HCT116 (cell line): ENCODE measurements at regions not wholly inside any gene's neighbourhood (a gene's known extent, or its start where the extent isn't known, plus 50 kb on each side); places are given as distances from the start of the nearest gene placed in this dataset.

Experiments used
- ATAC-seq: fragments of 200-7000 bp; cut with Tn5 transposase; 2 replicates; pipeline ENCODE4 v1.9.1; 2020; ENCODE audit warnings: mild to moderate bottlenecking, moderate library complexity
- BruUV-seq: library from RNA; stranded (reverse); fragments of 400-500 nt; replicated peaks from 2 replicates; lab custom pipeline; 2021; lab: Mats Ljungman, UMichigan
- CTCF ChIA-PET: fragments of 300-600 bp; sonication (Branson Sonifier 250); formaldehyde crosslinking; loops from one replicate; lab custom pipeline; 2021; ENCODE audit warnings: antibody characterized with exemption; lab: Charles Lee
- POLR2A ChIA-PET: fragments of 300-600, 350-600 bp; sonication (Branson Sonifier 250); formaldehyde crosslinking; loops from one replicate; lab custom pipeline; 2021; ENCODE audit warnings: antibody characterized with exemption; lab: Charles Lee
- RAD21 ChIA-PET, 2 experiments: fragments of 300-600 bp; sonication (Branson Sonifier 250); formaldehyde crosslinking; loops; one replicate each; lab custom pipeline; 2023; ENCODE audit warnings: low total read pairs in 2 of 2; ENCODE audit not compliant: uncharacterized antibody in 2 of 2, unreplicated experiment in 2 of 2, low non-redundant PET in 1 of 2; lab: Charles Lee
- DNase-seq: peaks from one replicate; pipeline ENCODE4 v3.0.0-alpha.2; 2010; ENCODE audit warnings: low read depth, low spot score
- H2AFZ ChIP-seq: fragments of 200-600 bp; shearing (Covaris generic), sonication (generic); 2 replicates; pipeline ENCODE4 v1.6.1; 2017; ENCODE audit warnings: low read depth, mixed run types, mixed read lengths, antibody characterized with exemption, low read length; ENCODE audit not compliant: poor library complexity, severe bottlenecking
- H3K27ac ChIP-seq: 2 replicates; pipeline ENCODE4 v1.5.1; 2012; ENCODE audit warnings: low read depth, low read length
- H3K27me3 ChIP-seq: fragments of 200-600 bp; sonication (generic); 2 replicates; pipeline ENCODE4 v1.6.1; 2016; ENCODE audit warnings: mixed run types, low read length, mixed read lengths; ENCODE audit not compliant: insufficient read depth
- H3K36me3 ChIP-seq, 2 experiments: fragments of 200-500 bp in 1 of 2; fragments of 200-600 bp in 1 of 2; sonication (Bioruptor generic) in 1 of 2; sonication (generic) in 1 of 2; 2 replicates each; pipeline versions ENCODE4 v1.5.1 to v1.6.1; 2014 to 2016; ENCODE audit warnings: low read length in 2 of 2, inconsistent platforms in 1 of 2, mixed read lengths in 1 of 2, mixed run types in 1 of 2; ENCODE audit not compliant: insufficient read depth in 2 of 2, control insufficient read depth in 1 of 2
- H3K4me1 ChIP-seq, 2 experiments: fragments of 200-600 bp in 1 of 2; sonication (generic) in 1 of 2; 2 replicates each; pipeline versions ENCODE4 v1.5.1 to v1.6.1; 2012 to 2017; ENCODE audit warnings: low read length in 2 of 2, inconsistent platforms in 1 of 2, mild to moderate bottlenecking in 1 of 2, mixed read lengths in 1 of 2, mixed run types in 1 of 2, moderate library complexity in 1 of 2; ENCODE audit not compliant: insufficient read depth in 2 of 2, control insufficient read depth in 1 of 2
- H3K4me2 ChIP-seq: fragments of 200-600 bp; sonication (generic); 2 replicates; pipeline ENCODE4 v1.6.1; 2017; ENCODE audit warnings: mixed run types, low read length, mixed read lengths
- H3K4me3 ChIP-seq, 2 experiments: fragments of 200-600 bp in 1 of 2; sonication (generic) in 1 of 2; replicated peaks in 1 of 2; 2 replicates each; pipeline ENCODE4 v1.5.1; 2011 to 2016; ENCODE audit warnings: low read length in 2 of 2, control low read depth in 1 of 2, low read depth in 1 of 2, mild to moderate bottlenecking in 1 of 2, mixed read lengths in 1 of 2, mixed run types in 1 of 2
- H3K79me2 ChIP-seq: fragments of 200-600 bp; sonication (generic); 2 replicates; pipeline ENCODE4 v1.6.1; 2017; ENCODE audit warnings: mild to moderate bottlenecking, mixed run types, low read length, moderate library complexity, mixed read lengths; ENCODE audit not compliant: insufficient read depth
- H3K9ac ChIP-seq: fragments of 200-600 bp; sonication (generic); 2 replicates; pipeline ENCODE4 v1.6.1; 2016; ENCODE audit warnings: low read length, mixed read lengths
- H3K9me2 ChIP-seq: fragments of 200-600 bp; sonication (generic), shearing (Covaris generic); 2 replicates; pipeline ENCODE4 v1.6.1; 2017; ENCODE audit warnings: mixed run types, mild to moderate bottlenecking, moderate library complexity; ENCODE audit not compliant: insufficient read depth
- H3K9me3 ChIP-seq, 2 experiments: fragments of 200-500 bp in 1 of 2; fragments of 200-600 bp in 1 of 2; sonication (Bioruptor generic) in 1 of 2; sonication (generic) in 1 of 2; 2 replicates each; pipeline ENCODE4 v1.6.1; 2014 to 2017; ENCODE audit warnings: low read length in 2 of 2, mixed read lengths in 2 of 2, inconsistent platforms in 1 of 2, low read depth in 1 of 2, mild to moderate bottlenecking in 1 of 2, mixed run types in 1 of 2, moderate library complexity in 1 of 2; ENCODE audit not compliant: control insufficient read depth in 1 of 2, insufficient read depth in 1 of 2
- H4K20me1 ChIP-seq: fragments of 200-600 bp; sonication (generic), shearing (Covaris generic); 2 replicates; pipeline ENCODE4 v1.6.1; 2017; ENCODE audit warnings: mixed run types, mild to moderate bottlenecking, moderate library complexity; ENCODE audit not compliant: insufficient read depth
- CBX3 ChIP-seq: IDR thresholded peaks from 2 replicates; pipeline ENCODE4 v1.6.1; 2012; ENCODE audit warnings: low read depth
- EGR1 ChIP-seq: IDR thresholded peaks from 2 replicates; pipeline ENCODE4 v1.6.1; 2012; ENCODE audit warnings: low read depth
- ELF1 ChIP-seq: IDR thresholded peaks from 2 replicates; pipeline ENCODE4 v1.6.1; 2012; ENCODE audit warnings: low read depth, borderline replicate concordance
- EZH2 ChIP-seq: fragments of 200-600 bp; sonication (generic); IDR thresholded peaks from 2 replicates; pipeline ENCODE4 v1.6.1; 2017; ENCODE audit warnings: antibody characterized with exemption, mixed run types
- FOSL1 ChIP-seq: IDR thresholded peaks from 2 replicates; pipeline ENCODE4 v1.6.1; 2012; ENCODE audit warnings: low read depth
- JUND ChIP-seq: IDR thresholded peaks from 2 replicates; pipeline ENCODE4 v1.6.1; 2012
- MAX ChIP-seq: IDR thresholded peaks from 2 replicates; pipeline ENCODE4 v1.6.1; 2012
- POLR2A ChIP-seq: IDR thresholded peaks from 2 replicates; pipeline ENCODE4 v1.7.0; 2011; ENCODE audit warnings: borderline replicate concordance; ENCODE audit not compliant: insufficient read depth, insufficient read length; ENCODE audit errors: extremely low read depth
- SP1 ChIP-seq: IDR thresholded peaks from 2 replicates; pipeline ENCODE4 v1.6.1; 2012; ENCODE audit warnings: low read depth
- TCF7L2 ChIP-seq: IDR thresholded peaks from 2 replicates; pipeline ENCODE4 v1.7.0; 2011; ENCODE audit warnings: borderline replicate concordance, inconsistent platforms; ENCODE audit not compliant: insufficient read depth, insufficient read length; ENCODE audit errors: extremely low read depth
- ZNF274 ChIP-seq: fragments of 200-500 bp; sonication (Bioruptor generic); IDR thresholded peaks from 2 replicates; pipeline ENCODE4 v1.6.1; 2014; ENCODE audit warnings: mild to moderate bottlenecking, low read depth, low read length, inconsistent platforms
- intact Hi-C: fragments of 100-400 bp; cut with micrococcal nuclease; formaldehyde crosslinking; loops from 2 replicates; pipeline ENCODE4 v1.10.0; 2022

GRCh38 chr18:30245766-30246455 is 796.6 kb downstream of the DSC3 start:
- Histone ChIP-seq H3K27me3 (no peaks in the 10 kb centered on the region), H3K9me2 (no peaks in the 10 kb centered on the region), H2AFZ (no peak overlapping the region), H3K36me3 (no peaks in the 10 kb centered on the region), H4K20me1 (no peaks in the 10 kb centered on the region), H3K4me2 (no peak overlapping the region), H3K79me2 (no peaks in the 10 kb centered on the region), H3K27ac (no peak overlapping the region), H3K4me3 (no peak overlapping the region)
- DNase-seq (no peak), ATAC-seq (no peak)
- BruUV-seq = no TSS peak
- ChIA-PET POLR2A (no interaction called here), CTCF (no interaction called here)
- TF ChIP-seq CBX3 (no peak), FOSL1 (no peak), ELF1 (no peak), EZH2 (no peak), SP1 (no peak), ZNF274 (no peak), MAX (no peak), JUND (no peak)
- TF ChIP-seq, all 23 proteins: peak for 0
- intact Hi-C loops = no loop called here
- no peaks in the 10 kb centered on the region for H3K4me1 ChIP-seq
- no peaks in the 10 kb centered on the region; a peak in 1 of 4 replicates for H3K9me3 ChIP-seq
- H3K9ac ChIP-seq = no peak overlapping the region
- RAD21 ChIA-PET = no interaction called here

GRCh38 chr18:30234755-30235154 is 807.8 kb downstream of the DSC3 start:
- TF ChIP-seq POLR2A = no peak
- TF ChIP-seq EGR1 = no peak
- TF ChIP-seq SP1 = no peak
- no peak for TF ChIP-seq TCF7L2
- no peak for TF ChIP-seq CBX3
- TF ChIP-seq, all 23 proteins: peak for 0
- Histone ChIP-seq H3K79me2 (no peaks in the 10 kb centered on the region), H3K9me2 (no peaks in the 10 kb centered on the region), H2AFZ (no peak overlapping the region), H4K20me1 (no peaks in the 10 kb centered on the region), H3K4me1 (no peaks in the 10 kb centered on the region), H3K4me3 (no peak overlapping the region), H3K27me3 (no peaks in the 10 kb centered on the region), H3K4me2 (no peak overlapping the region), H3K9me3 (no peaks in the 10 kb centered on the region), H3K9ac (no peak overlapping the region), H3K27ac (no peak overlapping the region), H3K36me3 (no peaks in the 10 kb centered on the region)
- DNase-seq (no peak), ATAC-seq (no peak)
- no TSS peak for BruUV-seq
- ChIA-PET RAD21 (no interaction called here), CTCF (no interaction called here), POLR2A (no interaction called here)
- intact Hi-C loops = no loop called here
